Stimulated activated CD4-positive, alpha-beta T cell treated with anti-CD3 and anti-CD28 coated beads, Interleukin-2, amount 100 ng/mL, for 4 hours (primary cell): ENCODE measurements at regions not wholly inside any gene's neighbourhood (a gene's known extent, or its start where the extent isn't known, plus 50 kb on each side); places are given as distances from the start of the nearest gene placed in this dataset.
"Not testable (repeated sequence)": the region's sequence is repeated elsewhere in the genome, so short reads cannot be mapped to it uniquely, and the experiment has no call there.

ENCODE experiments used
- DNase-seq: peaks from one replicate; pipeline ENCODE4 v3.0.0-alpha.2; 2020; ENCODE audit warnings: low read depth

DNA sequence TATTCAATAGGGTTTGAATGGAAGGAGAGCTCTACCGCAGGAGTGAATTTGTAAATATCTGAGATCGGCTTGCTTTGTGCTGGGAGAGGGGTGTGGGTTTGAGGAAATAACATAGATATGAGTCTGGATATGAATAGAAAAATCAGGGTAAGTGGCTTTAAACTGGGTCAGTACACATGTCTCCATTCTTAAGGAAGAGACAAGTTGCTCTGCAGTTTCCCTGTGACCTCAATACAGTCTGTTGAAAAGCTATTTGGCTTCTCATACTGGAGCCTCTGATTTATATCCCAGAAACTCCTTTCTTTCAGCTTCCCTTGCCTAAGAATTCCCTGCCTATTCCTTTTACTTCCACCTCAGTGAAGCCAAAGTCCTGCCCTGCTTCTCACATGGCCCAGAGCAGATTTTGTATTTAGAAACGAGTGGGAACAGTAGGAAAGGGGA is 153.5 kb upstream of the ATF7IP start:
- no peak for DNase-seq

DNA sequence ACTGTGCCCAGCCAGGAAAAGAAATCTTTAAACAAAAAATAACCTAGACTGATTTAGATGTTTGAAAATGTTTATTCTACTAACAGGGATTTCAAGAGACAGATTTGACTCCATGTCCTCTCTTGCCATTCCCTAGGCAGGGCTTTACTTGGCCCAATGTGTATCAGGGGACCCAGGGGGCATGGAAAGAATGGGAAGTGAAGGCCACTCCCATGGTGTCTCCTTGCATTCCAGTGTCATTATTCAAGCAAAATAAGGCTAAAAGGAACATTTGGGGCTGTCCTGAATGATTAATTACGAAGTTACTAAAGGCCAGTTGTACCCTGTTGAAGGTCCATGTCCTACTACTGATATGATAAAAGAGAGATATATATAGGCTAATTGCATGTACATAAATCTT is 151.9 kb upstream of the ATF7IP start:
- no peak for DNase-seq

DNA sequence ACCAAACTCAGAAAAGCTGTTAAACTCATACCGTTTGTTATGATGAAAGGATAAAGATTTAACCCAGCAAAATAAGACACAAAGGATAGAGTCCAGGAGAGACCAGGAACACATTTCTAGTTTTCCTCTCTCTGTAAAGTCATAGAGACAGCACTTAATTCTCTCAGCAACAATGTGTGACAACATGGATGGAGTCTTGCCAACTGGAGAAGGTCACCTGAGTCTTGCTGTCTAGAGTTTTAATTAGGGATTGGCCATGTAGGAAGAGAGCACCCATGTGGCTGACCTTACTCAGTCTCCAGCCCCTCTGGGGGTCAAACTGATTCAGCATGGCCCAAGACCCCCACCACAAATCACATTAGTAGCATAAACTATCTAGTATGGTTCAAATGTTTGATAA is 151.0 kb upstream of the ATF7IP start:
- no peak for DNase-seq

DNA sequence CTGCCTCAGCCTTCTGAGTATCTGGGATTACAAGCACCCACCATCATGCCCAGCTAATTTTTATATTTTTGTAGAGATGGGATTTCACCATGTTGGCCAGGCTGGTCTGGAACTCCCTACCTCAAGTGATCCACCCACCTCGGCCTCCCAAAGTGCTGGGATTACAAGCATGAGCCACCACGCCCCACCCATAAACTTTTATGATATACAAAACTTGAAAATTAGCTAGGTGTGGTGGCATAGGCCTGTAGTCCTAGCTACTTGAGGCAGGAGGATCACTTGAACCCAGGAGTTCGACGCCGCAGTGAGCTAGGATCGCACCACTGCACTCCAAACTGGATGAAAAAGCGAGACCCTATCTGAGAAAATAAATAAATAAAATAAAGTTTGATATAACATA is 149.5 kb upstream of the ATF7IP start:
- DNase-seq = not testable (repeated sequence)

DNA sequence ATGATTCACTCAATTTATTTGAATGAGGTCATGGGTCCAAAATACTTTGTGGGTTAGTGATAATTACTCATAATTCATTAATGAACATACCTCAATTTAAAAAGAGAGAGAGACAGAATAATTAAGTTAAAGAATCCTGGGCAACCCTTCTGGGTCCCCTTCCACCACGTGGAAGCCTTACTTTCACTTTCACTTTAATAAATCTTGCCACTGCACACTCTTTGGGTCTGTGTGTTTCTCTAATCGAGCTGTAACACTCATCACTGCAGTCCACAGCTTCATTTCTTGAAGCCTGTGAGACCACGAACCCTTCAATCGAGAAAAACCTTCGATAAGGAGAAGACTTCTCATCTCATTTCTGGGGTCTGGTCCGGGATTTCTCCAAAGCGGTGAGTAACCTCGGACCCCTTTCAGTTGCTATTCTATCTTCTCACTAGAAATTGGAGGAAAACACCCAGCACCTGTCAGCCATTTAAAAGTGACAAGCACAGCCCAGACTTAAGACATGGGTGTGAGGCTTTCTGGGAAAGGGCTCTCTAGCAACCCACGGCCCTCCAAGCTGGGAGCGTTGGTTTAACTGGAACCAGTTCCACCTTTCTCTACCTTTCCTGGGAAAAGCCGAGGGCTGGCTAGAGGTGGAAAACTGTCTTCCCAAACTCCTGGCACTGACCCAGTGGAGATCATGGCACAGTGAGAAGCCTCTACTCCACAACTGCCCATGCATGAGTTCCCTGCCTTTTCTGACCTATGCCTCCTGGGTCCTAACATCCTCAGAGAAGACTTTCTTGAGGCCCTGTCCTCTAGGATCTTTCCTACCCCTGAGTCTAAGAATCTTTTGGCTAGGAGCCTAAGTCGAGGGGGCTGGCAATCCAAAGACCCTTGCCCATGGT is 148.8 kb upstream of the ATF7IP start:
- no peak for DNase-seq

DNA sequence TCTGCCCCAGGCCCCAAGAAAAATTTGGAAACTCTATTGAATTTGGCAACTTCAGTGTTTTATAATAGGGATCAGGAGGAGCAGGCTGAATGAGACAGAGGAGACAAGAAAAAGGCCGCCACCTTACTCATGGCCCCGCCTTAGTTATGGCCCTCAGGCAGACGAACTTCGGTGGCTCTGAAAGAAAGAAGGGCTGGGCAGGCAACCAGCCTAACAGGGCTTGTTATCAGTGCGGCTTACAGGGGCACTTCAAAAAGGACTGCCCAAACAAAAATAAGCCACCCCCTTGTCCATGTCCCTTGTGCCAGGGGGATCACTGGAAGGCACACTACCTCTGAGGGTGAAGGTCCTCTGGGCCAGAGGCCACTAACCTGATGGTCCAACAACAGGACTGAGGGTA is 146.3 kb upstream of the ATF7IP start:
- no peak for DNase-seq

DNA sequence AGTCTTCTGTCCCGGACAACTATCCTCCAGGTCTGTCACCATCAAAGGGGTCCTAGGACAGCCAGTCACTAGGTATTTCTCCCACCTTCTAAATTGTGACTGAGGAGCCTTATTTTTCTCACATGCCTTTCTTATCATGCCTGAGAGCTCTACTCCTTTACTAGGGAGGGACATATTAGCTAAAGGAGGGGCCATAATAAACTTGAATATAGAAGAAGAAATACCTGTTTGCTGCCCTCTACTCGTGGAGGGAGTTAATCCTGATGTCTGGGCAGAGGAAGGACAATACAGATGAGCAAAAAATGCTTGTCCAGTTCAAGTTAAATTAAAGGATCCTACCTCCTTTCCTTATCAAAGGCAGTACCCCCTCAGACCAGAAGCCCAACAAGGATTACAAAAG is 145.8 kb upstream of the ATF7IP start:
- DNase-seq = not testable (repeated sequence)

DNA sequence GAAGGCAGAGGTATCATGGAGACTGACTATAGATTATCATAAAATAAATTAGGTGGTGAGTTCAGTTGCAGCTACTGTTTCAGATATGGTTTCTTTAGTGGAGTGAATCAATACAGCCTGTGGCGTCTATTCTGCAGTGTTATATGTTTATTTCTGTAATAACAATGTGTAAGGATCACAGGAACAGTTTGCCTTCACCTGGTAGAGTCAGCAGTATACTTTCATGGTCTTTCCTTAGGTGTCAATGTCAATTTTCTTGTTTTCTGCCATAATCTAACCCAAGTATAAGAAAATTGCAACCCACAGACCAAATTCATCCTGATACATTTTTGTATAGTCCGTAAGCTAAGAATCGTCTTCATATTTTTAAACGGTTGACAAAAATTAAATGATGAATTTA is 140.4 kb upstream of the ATF7IP start:
- DNase-seq = no peak

DNA sequence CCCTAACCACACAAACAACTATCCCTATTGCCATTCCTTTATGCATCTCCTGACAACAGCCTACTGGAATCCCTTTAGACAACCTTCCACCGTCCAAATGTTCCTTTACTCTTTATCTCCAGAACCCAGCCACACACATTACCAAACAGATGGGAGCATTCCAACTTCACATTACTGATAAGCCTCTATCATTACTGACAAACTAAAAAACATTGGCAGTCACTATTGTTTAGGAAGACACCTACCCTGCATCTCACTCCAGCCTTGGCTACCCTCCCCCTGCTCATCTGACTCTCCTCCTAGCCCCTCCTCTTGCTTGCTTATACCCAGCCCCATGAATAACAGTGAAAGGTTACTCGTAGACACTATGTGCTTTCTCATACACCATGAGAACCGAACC is 130.3 kb upstream of the ATF7IP start:
- not testable (repeated sequence) for DNase-seq

DNA sequence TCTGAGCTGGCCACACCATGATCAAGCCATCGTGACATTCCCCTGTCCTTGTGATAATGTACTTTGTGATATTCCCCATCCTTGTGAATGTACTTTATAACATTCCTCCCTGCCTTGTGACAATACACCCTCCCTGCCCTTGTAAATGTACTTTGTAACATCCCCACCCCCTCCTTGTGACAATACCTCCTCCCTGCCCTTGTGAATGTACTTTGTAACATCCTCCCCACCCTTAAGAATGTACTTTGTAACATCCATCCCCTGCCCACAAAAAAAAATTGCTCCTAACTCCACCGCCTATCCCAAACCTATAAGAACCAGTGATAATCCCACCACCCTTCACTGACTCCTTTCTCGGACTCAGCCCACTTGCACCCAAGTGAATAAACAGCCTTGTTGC is 128.8 kb upstream of the ATF7IP start:
- DNase-seq = not testable (repeated sequence)

DNA sequence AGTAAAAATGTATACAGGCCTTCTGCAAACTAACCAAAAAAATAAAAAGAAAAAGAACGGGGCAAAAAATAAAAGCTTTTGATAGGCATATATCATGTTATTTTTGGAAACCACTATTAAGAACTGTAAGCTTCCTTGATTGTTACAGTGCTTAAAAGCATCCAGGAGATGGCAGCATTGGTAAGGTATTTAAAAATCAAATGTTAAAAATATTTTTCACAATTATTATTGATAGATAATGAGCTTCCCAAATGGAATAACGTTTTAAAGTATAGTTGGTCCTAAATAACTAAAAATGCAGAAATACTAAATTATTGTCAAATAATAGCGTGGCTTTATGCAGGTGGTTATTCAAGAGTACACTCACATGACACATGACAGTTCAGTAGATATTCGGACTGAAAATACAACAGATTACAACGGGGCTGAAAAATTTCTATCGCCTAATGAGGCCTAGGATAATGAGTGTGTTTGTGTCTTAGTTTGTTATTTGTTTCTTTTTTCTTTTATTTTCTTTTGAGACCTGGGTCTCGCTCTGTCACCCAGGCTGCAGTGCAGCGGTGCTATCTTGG is 127.2 kb upstream of the ATF7IP start:
- no peak for DNase-seq

DNA sequence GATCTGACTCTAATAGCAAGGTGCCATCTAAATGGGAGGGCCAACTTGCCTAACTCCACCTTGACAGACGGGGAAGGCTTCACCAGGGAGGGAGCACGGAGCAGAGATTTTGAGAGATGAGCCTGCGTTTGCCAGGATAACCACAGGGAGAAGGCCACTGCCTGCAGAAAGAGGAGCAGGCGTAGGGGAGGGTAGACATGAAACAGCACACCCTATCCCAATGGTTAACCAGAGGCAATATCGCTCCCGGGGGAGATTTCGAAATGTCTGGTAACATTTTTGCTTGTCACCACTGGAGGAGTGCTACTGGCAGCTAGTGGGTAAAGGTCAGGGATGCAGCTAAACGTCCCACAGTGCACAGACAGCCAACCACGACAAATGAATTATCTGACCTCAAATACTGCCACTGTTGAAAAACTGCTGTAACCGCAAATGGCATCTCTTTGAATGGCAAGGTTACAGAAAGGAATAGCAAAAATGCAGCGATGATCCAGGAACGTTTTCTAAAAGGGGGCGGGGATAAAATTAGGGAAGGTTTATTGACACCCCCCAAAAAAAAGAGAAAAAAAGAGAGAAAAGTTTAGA is 126.0 kb upstream of the ATF7IP start:
- no peak for DNase-seq

DNA sequence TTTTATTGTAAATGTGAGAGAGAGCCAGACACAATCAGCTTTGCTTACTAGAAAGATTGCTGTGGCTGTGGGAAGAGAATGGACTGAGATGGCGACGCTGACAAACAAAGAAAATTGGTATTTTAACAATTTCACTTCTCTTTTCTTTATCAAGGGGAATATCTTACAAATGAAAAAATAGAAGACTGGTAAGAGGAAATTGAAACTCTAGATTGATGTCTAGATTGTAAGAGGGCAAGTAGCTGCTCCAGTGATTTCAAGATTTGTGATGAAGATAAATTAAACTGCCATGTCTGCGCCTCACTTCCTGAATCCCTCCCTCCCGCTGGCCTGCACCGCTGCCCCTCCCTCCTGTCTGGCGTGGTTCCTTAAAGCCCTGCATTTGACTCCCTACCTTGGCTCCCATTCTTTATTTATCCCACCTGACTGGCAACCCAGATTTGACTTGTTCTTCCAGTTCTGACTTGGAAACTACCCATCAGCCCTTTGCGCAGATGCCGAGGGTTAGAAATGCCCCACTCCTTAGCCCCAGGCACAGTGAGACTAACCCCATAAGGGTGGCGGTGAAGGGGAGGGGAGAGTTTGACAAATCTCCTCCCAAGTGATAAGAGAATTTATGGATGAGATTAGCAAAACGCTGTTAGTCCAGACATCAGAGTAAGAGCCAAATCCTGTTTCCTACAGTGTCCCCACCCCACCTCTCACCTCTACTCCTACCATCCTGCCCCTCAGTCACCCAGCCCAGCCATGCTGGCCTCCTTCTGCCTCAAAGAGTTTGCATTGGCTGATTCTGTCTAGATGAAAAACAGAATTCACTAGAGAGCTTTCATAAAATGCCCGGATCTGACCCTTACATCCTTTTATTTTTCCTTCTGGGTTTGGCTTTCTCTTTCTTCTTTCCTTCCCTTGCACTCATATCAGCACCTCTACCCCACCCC is 125.3 kb upstream of the ATF7IP start:
- no peak for DNase-seq

DNA sequence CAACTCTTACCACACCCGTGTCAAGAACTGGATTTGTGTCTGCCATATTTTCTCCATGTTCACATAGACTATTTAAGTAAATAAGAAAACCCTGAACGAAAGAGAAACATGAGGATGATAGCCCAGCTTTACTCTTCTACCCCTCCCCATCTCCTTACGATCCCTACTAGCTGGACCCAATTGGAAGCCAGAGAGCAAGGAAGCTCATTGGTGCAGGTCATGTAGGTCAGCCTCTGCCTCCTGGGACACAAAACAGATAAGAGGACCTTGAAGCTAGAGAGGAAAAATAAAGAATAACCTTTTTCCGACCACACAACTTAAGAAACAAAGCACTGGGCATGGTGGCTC is 124.6 kb upstream of the ATF7IP start:
- no peak for DNase-seq

DNA sequence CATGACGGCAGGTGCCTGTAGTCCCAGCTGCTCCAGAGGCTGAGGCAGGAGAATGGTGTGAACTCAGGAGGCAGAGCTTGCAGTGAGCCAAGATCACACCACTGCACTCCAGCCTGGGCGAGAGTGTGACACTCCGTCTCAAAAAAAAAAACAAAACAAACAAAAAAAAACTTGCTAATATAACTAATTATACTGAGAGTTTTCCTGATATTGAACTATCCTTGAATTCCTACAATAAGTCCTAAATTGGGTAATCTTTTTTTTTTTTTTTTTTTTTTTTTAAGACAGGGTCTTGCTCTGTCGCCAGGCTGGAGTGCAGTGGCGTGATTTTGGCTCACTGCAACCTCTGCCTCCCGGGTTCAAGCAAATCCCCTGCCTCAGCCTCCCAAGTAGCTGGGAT is 122.7 kb upstream of the ATF7IP start:
- DNase-seq = not testable (repeated sequence)

DNA sequence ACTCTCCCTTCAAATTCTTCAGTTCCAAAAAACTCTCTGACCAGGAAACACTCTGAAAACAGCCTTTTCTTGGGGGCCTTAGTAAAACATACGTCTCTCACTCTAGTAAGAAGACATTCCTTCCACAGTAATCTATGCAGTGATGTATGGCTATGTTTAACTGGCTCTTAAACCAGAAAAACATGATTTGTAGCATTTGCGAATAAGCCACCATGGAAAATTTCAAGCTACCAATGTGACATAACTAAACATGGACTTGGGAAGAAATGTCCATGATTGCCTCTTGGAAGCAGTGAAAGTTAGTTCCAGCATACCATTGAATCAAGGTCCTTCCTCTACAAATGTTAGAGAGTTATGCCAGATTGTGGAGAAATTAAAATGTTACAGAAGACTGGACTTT is 121.5 kb upstream of the ATF7IP start:
- DNase-seq = no peak

DNA sequence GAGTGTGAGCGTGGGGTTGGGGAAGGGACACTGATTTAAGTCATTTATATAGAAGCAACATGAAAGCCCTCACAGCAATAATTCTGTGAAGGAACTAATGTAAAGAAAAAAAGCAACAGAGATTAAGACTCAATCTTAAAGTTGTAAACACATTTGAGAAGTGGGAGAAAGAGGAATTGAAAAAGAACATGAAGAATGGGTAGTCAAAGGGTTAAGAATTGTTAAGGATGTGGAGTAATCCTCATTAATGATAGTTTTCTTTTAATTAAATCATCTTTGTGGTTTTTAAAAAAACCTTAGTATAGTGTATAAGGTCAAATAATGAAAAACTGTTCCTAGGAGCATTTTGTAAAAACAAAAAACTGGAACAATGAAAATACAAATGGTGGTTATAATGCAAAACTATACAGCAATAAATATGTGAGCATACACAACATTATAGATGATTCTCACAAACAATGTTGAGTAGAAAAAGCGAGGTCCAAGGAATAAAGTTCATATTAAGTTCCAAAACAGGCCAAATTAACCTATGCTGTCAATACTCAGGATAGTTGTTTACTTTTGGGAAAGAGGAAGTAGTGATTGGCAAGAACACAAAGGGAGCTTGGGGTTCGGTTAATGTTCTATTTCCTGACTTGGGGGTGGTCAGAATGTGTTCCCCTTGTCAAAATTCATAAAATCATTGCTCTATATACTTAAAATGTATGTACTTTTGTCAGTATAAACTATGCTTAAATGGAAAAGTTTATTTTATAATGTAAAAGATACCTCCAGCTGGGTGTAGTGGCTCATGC is 120.4 kb upstream of the ATF7IP start:
- DNase-seq = no peak

DNA sequence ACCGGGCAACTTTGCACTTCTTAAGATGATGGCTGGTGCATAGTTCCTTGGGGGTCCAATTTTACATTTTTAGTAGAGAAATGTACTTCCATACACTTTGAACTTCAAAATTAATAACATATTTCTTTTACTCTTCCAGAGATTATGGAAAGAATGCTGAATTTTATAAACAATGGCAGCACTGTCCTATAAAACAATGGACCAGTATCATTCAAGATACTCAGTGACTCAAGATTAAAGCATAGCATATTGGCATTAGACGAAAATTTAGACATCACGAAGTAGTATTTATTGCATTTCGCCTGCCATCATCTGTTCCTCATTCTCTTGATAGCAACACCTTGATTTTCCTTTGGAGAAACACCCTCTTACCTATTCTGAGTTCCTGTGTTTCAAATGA is 118.3 kb upstream of the ATF7IP start:
- no peak for DNase-seq

DNA sequence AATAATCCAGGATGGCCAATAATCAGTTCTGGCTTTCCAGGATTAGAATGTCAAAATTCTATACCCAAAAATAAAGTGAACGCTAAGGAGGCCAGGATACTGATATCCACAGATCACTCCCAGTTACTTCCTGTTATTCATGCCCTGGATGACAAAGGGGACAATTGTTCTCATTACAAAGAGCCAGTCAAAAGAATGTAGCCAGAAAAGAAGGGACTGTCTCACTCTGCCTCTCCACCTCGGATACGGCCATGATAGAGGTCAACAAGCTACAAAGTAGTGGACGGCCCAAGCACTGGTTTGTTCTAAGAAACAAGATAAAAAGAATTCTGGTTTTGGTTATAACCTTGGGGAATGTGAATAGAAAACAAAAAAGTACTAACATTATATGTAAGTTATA is 116.1 kb upstream of the ATF7IP start:
- DNase-seq = no peak

DNA sequence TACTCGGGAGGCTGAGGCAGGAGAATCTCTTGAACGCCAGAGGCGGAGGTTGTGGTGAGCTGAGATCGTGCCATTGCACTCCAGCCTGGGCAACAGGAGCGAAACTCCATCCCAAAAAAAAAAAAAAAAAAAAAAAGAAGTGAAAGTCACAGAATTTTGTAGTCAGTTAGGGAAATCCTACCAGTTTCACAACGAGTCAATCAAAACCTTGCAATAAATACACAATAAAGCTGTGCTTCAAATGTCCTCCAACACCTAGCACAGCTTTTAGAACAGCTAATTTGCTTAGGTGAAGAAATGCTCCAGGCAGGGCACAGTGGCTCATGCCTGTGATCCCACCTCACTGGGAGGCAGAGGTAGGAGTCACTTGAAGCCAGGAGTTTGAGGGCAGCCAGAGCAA is 112.8 kb upstream of the ATF7IP start:
- DNase-seq = no peak

DNA sequence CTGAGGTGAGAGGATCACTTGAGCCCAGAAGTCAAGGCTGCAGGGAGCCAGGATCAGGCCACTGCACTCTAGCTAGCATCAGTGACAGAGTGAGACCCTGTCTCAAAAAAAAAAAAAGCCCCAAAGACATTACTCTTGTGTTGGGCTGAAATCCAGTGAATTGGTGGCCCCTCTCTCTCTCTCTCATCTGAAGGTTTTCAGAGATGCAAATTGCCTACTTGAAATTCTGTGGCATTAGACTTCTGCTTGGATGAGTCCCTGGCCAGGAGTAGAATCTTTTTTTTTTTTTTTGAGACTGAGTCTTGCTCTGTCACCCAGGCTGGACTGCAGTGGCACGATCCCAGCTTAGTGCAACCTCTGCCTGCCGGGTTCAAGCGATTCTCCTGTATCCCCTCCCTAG is 112.0 kb upstream of the ATF7IP start:
- DNase-seq = no peak

DNA sequence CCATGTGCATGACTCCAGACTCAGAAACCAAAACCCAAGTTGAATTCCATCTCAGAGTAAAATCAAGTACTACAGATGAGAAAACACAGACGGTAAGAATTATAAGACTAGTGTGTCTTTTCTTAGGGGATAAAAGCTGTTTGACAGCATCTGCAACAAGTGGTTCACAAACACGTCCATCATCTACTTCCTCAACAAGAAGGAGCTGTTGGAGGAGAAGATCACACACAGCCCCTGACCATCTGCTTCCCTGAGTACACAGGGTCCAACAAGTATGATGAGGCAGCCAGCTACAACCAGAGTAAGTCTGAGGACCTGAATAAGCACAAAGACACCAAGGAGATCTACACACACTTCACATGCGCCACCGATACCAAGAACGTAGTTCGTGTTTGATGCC is 110.7 kb upstream of the ATF7IP start:
- no peak for DNase-seq
